ENCODE measurements at regions not wholly inside any gene's neighbourhood (a gene's known extent, or its start where the extent isn't known, plus 50 kb on each side); places are given as distances from the start of the nearest gene placed in this dataset.

DNA sequence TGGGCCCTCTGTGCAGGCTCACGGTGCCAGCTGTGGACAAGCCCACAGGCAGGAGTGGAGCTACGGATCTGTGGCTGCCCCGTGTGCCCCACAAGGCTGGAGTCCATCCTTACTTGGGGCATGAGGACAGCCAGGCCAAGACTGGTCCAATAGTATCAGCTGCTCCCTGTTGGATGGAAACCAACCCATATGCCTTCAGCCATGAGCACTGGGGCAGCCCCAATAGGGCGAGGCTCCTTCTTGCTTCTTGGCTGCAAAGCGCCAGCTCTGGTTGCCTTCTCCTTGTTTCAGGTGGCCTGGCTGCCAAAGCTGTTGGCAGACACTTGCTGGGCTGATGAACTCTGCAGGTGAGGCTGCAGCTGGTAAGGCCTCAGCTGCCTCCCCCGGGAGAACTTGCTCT is 188.0 kb downstream of the ENGASE start:
- FAIRE-seq, result no peak

DNA sequence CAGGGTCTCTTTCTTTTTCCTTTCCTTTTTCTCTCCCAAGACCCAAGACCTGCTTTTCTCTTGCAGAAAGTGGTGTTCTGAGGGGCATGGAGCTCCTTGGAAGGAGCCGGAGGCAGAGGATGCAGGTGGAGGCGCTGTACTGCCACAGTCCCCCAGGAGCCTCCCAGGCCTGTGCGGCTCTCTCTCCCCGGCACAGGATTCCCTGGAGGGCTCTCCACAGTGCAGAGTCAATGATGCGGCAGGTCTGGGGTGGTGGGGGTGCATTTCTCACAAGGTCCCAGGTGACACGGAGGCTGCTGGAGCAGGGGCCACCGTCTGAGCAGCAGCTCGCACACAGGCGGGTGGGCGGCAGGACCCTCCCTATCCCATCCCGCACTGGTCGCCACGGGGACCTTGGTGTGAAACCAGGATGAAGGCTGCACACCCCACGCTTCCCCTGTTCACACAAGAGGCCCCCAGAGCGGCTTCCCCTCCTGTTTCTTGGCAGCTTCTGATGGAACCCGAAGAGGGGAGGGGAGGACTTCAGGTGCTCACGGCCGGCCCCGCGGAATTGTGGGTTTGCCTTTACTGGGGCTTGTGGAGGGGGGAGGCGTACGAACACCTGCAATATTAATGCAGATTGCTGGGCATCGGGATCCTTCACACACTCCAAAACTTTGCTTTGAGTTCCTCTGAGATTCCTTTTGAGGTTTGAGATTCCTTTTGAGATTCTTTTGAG is 186.9 kb downstream of the ENGASE start:
- FAIRE-seq, result no peak

DNA sequence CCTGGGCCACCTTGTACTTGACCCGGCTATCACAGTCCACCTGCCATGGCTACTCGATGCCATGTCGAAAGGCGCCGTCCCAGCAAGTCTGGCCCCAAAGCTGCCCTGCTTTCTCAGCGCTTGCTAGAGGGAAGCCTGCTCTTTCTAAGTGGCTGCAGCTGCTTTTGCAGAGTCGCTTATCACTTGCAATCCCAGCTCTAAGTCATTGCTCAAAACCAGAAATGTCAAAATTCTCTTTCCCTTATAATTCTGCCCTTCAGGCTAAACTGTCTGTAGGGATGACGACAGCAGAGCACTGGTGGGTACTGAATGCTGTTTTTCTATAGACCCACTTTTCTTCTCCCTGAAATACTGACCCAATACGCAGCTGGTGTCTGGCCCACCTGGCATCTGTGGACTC is 184.2 kb downstream of the ENGASE start:
- FAIRE-seq, result no peak

DNA sequence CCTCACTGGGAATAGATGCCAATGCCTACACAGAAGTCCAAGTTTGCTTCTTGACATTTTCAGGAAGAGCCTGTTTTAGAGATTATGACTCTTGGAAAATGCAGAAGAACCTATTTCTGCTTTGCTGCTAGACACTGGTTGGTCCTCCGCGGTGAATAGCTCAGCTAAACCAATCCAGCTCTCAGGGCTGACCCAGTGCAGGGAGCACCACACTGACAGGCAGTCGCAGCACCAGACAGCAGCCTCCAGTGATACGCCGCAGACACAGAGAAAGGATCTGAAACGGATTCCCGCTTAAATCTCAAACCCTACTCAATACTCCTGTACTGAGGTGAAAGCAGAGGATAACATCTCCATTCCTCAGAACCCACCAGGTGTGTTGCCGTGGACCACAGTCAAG is 183.4 kb downstream of the ENGASE start:
- FAIRE-seq, result no peak

DNA sequence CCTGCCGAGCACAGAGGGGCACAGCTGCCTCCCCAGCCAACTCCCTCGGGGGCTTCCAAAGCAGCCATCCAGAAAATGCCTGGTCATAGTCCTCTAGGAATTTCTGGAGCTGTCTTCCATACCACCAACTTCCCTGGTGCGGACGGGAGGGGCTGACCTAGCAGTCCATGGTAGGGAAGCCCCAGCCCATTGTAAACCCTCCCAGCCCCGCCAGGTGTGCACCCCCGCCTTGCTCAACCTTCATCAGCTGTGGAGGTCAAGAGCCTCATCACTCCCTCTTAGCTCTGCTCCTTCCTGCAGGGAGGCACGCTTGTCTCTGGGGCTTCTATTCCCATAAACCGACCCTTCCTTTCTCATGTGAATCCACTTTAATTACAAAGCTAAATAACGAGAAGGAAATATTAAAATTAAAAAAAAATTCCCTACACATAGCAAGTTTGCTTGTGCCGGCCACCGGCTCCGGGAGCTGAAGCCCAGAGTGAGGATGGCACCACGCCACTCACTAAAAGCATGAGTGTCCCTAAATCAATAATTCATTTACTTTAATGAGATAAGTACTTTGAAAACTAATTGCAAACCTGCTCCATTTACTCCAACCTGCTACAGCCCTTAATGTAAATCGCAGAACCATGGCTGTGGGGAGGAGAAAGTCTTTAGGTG is 181.4 kb downstream of the ENGASE start:
- FAIRE-seq, result no peak

DNA sequence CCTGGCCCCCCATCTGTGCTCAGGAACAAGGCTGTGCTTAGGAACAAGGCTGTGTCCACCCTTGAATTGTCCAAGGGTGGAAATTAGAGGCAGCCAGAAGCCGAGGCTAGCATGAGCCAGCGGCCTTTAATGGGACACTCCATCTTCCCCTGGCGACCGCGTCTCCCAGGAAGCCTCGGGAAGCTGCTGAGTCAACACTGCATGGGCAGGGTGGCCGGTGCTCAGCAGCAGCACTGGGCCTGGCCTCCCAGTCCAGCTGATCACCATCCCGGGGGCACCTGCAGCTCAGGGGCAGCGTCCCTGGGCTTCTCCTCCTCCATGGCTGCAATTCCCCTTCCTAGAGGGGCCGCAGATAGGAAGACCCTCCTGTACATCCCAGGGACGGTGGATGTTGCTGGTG is 180.8 kb downstream of the ENGASE start:
- no peak for FAIRE-seq

DNA sequence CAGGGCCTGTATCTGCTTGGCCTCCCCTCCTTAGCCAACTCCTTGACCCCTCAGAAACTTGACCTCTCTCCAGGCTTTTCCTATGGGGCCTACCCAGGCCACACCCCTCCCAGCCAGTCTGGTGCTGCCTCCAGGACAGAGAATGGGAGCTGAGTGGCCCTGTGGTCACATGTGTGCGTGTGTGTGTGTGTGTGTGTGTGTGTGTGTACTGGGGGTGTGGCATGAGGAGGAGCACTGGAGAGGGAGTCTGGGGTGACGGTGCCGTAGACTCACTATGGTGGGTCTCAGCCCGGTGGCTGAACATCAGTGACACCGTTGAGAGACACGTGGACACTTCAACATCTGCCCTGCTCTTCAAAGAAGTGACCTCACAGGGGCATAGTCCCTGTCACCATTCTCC is 180.4 kb downstream of the ENGASE start:
- FAIRE-seq, result no peak

DNA sequence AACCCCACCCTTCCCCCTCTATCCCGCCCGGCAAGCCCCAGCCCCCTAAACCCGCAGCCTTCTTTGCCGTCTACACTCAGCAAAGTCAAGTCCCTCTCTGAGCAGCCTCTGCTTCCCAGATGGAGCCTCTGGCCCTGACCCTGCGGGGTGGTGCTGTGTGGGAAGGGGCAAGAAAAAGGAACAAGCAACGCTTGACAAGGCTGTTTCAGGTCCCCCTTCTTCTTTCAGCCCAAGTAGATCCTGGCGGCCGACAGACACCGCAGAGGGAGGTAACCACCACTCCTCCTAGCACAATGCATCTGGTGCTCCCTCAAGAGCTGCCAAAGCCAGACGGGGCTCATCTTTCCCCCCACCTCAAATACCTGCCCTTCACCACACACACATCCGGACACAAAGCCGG is 178.3 kb downstream of the ENGASE start:
- FAIRE-seq, result no peak

DNA sequence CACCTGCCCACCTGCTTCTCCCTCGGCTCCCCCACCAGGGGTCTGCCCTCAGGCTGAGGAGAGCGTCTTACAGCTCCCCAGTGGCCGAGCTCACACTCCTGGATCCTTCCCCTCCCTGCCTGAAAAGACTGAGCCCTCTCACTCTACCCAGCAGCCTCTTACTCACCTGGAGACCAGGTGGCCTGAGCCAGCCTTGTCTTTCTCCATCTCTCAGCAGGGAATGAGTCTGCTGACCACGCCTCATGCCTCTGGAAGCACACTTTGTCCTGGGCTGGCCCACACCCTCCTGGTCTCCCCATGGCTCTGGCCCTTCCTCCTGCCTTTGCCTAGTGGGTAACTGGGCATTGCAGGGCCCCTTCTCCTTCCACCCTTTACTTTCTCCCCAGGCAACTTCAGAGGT is 177.2 kb downstream of the ENGASE start:
- FAIRE-seq, result no peak

DNA sequence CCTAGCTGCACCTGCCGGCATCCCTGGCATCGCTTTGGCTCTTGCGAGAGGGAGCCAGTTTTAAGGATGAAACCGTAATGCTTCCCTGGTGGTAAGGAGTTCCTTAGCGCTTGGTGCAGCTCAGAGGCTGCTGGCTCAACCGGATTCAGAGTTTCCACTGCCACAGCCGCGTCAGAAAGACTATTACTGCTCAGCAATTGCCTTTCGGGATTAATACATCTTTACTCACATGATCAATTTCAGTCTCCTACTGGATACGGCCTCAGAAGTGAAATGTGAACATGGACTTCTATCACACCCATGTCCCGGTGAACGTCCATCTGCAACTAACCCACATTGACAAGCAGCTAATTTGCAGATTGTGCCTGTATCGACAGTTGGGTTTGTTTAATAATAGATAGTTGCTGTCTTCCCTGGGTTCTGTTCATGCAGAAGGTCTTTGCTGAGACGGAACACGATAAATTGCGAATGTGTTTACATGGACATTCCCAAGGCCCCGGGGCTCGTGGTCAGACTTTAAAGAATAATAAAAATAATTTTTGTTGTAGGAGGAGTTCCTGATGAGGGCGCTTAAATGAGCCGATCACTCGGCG is 175.4 kb downstream of the ENGASE start:
- FAIRE-seq, result no peak

DNA sequence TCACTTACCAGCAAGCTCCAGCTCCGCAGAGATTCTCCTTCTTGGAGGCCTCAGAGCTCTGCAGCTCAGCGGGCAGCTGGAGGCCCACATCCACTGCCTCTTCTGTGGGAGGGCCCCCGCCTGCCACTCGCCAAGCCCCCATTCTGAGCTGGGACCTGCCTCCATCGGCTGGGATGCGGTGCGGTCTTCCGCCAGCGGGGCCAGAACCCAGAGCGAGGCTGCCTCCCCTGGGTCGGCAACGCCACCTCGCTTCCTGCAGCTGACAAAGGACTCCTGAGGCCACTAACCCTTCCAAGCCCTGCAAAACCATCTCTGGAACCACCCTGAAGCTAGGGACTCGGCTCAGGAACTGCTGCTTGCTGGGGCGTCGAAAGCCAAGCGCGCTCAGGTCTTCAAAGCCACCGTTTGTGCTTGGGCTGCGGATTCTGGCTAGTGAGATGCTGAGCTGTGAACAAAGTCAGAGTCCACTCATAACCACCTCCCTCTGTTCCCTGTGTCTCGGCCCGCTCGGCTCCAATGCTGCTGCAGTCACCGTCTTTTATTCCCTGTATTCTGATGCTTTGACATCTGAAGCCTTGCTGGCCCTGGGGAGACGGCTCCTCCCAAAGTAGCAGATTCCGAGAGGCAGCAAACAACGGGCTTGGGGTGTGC is 174.3 kb downstream of the ENGASE start:
- no peak for FAIRE-seq

DNA sequence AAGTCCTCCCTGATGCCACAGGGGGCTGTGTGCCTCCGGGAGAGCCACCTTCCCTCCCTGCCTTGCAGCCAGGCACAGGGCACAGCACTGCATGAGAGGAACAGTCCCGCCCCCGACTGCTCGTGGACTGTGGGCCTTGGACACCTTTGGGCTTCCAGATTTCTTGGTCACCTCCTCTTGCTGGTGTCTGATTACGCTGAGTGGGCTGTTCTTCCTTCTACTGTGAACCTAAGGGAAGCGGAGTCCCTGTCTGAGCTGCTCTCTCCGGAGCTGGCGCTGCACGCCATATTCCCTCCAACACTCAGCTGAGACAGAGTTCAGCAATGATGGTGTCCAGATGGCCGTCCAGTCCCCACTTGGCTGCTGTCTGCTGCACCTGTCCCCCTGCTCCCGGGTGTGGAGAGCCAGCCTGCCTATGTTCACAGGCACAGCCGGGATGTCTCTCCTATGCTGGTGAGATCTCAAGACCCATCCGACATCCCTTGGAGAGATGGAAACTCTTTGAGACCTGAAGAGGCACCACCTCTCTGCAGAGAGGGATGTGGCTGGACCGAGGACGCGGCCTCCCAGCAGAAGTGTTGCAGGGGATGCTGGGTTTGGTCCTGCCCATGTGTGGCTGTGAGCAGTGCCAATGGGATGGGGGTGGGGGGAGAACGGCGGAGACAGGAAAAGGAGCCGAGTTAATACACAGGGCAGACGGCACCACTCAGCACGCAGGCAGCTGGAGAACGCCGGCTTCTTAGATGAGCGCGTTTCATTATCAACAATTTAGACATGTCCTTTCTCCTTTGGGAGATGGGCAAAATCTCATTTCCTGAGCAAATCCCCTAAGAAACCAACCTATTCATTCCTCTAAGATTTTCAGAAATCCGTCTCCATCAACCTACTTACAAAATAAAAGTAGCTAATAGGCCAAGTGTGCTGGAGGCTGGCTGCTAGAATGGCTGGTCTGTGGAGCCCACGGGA is 171.9 kb downstream of the ENGASE start:
- FAIRE-seq, result no peak

DNA sequence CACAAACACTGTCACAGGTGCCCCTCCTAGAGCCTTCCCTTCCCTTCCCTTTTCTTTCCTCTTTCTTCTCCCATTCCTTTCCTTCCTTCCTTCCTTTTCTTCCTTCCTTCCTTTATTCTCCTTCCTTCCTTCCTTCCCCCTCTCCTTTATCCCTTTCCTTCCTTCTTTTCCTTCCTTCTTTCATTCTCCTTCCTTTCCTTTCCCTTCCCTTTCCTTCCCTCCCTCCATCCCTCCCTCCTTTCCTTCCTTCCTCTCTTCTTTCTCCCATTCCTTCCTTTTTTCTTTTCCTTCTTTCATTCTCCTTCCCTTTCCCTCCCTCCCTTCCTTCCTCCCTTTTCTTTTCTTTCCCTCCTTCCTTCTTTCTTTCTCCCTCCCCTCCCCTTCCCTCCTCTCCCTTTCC is 170.0 kb downstream of the ENGASE start:
- FAIRE-seq, result no peak

DNA sequence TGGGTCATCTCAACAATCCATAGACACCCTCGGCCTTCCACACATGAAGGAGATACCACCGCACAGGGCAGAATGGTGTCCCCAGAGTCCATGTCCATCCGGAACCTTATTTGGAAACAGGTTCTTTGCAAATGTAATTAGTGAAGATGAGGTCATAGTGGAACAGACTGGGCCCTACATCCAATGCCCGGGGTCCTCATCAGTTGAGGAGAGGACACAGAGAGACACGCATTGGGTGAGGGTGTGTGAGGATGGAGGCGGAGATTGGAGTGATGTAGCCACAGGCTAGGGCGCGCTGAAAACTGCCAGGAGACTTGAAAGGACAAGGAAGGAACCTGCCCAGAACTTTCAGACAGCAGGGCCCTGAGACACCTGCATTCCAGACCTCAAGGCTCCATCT is 169.4 kb downstream of the ENGASE start:
- FAIRE-seq, result no peak

DNA sequence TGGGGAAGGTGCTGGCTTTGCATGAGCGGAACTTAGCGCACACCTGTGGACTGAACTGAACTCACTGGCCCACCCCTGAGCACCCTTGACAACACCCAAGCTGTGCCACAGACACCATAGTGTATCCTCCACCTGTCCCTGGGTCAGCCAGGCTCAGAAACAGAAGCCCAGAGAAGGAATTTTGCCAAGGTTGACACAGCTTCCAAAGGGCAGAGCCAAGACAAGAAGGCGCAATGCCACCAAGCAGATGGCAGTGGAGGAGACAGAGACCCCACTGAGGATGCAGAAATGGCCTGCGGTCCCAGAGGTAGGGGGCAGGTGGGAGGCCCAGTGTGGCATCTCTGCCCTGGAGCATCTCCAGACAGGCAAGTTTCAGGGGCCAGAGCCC is 169.0 kb downstream of the ENGASE start:
- FAIRE-seq, result no peak

DNA sequence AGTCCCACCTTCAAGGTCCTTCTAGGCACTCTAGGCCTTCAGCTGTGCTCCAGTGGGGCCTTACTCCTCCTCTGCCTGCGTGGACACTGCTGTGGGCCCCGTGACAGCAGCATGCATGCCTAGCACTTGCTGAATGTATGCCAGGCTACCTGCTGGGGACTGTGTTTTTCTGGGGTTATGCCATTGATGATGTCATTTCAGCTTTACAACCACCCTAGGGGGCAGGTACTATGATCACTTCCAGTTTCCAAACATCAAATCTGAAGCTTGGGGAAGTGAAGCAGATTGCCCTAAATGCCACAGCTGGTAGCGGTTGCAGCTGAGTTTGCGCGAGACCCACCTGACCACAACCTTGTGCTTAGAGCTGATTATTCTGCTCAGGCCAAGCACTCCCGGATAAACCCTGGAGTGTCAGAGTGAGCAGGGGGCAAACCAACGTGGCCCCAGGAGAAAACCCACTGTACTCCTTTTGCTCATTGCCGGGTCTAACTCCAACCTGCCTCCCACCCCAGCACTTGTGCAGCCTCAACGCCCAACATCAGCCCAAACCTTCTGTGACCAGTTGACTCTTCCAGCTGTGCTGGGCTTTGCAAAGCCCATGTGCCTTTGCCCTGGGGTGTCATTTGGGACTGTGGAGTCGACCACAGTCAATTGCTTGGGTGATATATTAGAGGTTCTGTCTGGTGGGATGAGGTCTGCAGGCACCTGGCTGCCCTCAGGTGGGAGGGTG is 168.4 kb downstream of the ENGASE start:
- no peak for FAIRE-seq

DNA sequence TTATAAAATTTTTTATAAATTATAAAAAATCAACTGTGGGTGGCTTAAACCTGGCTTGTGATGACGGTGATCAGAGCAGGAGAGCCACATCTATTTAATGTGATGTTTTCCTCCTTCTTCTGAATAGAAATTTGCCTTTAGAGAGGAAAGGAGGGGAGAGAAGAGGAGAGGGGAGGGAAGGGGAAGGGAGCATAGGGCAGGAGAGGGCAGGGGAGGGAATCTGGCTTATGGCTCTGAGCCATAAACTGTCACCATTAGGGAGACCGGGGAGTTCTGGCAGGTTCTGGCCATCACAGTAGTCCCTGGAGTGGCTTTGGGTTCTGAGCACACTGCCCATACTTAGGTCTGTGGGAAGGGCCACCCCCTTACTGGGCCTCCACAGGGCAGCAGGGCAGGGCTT is 167.8 kb downstream of the ENGASE start:
- no peak for FAIRE-seq

DNA sequence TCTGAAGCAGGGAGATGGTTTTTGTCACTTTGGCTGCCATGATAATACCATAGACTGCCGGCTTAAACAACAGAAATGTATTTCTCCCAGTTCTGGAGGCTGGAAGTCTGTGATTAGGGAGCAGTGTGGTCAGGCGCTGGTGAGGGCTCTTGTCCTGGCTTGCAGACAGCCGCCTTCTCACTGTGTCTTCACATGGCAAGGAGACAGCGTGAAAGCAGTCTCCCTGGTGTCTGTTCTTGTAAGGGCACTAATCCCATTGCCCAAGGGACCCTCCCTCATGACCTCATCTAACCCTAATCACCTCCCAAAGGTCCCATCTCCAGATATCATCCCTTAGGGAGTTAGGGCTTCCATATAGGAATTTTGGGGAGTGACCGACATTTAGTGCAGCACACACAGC is 167.0 kb downstream of the ENGASE start:
- no peak for FAIRE-seq

DNA sequence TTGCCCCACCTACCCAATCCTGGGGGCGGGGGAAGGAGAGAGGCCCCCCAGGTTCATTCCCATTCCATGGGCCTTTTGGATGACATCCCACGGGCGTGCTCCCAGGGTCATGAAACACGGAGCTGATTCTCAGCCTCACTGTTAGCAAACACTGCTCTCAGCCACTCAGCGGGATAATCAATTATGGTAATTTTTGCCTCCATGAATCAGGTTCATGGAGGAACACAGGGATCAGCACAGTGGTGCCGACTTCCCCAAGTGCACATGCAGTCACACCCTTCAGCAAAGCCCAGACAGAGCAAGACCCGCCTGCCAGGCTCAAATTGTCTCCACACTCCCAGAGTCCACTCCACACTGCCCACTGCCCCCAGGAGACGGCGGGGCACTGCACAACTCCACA is 164.6 kb downstream of the ENGASE start:
- no peak for FAIRE-seq

DNA sequence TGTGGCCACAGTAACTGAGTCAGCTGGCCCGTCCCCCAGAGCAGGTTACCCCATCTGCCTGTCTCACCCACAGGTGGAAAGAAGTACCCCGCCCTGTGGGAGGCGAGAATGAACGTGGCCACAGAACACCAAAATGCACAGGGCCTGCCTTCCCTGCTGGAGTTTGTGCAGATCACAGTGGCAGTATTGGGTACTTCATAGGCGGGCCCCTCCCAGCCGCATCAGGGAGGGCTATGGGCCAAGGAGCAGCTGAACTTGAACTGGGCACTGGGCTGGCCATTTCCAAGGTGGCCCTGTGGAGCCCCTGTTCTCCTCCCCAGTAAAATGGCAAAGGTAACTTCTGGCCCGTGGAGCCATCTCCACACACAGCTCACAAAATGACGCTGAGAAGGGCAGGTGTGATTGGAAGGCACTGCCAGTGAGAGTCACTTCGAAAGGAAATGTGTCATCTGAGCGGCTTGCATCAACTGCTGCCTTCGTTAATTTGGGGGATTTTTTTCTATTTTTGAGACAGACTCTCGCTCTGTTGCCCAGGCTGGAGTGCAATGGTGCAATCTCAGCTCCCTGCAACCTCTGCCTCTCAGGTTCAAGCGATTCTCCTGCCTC is 162.9 kb downstream of the ENGASE start:
- no peak for FAIRE-seq

DNA sequence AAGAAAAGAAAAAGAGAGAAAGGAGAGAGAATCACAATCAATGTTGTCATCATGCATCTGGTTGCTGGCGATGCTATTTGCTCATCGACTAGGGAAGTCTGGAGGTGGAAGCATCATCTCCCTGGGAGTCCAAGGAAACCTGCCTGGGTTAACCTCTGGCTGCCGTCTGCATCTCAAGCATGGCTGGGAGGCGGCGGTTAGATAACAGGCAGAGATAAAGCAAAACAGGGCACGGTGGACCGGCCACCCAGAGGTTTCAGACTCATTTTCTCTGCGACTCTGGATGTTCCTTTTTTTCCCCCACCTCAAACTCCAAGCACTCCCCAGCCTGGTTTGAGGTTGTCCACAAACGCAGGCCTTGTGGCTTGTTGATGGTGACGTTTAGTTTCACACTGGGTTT is 161.2 kb downstream of the ENGASE start:
- no peak for FAIRE-seq

Data from A204.1 (cell line).